ENCODE measurements at regions not wholly inside any gene's neighbourhood (a gene's known extent, or its start where the extent isn't known, plus 50 kb on each side); places are given as distances from the start of the nearest gene placed in this dataset.

GRCh38 chr10:36221101-36221500 is 579.0 kb upstream of the FZD8 start:
- no peak for TF ChIP-seq ZFX (IDR thresholded peaks at IDR 0.05)
- no peak for TF ChIP-seq CTCF (conservative IDR thresholded peaks at IDR 0.05)
- H3K27ac ChIP-seq, result no peak overlapping the region

DNA sequence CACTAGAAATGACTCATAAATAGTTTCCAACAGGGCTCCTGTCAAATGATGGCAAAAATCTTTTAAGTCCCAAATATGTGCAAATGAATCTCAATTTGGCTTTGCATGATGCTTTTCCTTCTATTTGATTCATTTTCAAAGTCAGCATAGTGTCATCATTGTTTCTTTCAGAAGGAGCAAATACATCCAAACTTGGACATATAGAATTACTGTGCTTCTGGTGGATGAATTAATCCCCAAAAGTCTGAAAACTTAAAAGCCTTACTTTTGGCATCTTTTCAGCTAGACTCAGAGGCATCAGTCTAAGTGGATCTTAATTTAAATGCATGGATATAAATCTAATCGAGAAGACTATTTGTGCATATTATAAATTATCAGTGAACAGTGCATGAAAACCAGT is 578.1 kb upstream of the FZD8 start:
- no peak for TF ChIP-seq ZFX (IDR thresholded peaks at IDR 0.05)
- TF ChIP-seq CTCF (conservative IDR thresholded peaks at IDR 0.05), result no peak
- H3K27ac ChIP-seq, result no peak overlapping the region

GRCh38 chr10:36211856-36212255 is 569.8 kb upstream of the FZD8 start:
- TF ChIP-seq CTCF (conservative IDR thresholded peaks at IDR 0.05) (no peak), ZFX (IDR thresholded peaks at IDR 0.05) (no peak)
- no peak overlapping the region for H3K27ac ChIP-seq

DNA sequence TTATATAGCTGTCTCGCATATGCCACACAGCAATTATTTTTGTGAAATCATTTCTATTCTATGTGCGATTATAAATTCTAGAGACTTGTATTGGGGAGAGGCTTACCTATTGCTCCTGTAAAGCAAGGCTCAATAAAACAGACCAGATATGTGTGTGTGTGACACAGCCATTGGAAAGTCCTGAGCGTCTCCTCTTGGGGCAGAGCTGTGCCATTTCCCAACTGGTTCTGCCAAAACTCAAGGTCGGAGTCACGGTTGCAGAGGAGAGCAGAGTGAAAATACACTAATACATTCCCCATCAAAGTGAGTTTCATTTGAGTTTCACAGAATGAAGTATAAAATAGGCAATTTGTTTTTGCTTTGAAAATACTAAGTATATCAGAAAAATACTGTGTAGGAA is 567.4 kb upstream of the FZD8 start:
- TF ChIP-seq ZFX (IDR thresholded peaks at IDR 0.05), result no peak
- no peak for TF ChIP-seq CTCF (conservative IDR thresholded peaks at IDR 0.05)
- H3K27ac ChIP-seq, result no peak overlapping the region

- TF ChIP-seq CTCF (conservative IDR thresholded peaks at IDR 0.05) (no peak), ZFX (IDR thresholded peaks at IDR 0.05) (no peak)
- H3K27ac ChIP-seq, result no peak overlapping the region
Measured at GRCh38 chr10:36202881-36203280, 560.8 kb upstream of the FZD8 start.

GRCh38 chr10:36200577-36200976 is 558.5 kb upstream of the FZD8 start:
- TF ChIP-seq ZFX (IDR thresholded peaks at IDR 0.05) (no peak), CTCF (conservative IDR thresholded peaks at IDR 0.05) (no peak)
- no peak overlapping the region for H3K27ac ChIP-seq

DNA sequence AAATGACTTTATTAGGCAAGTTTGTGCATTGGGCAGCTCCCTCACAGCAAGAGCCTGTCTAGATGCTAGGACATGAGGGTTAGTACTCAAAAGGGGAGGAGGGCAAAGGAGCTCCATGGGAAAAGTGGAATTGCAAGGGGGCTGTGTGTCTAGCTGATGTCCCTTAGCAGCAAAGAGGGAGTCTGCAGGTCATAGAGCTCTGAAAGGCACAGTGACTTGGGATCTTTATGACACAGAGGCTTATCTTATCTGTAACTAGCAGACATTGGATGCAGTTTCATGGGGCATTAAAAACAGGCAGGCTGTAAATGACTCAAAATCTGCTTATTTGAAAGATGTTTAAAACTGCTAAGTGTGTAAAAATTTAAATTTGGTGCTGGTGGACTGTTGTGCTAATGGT is 556.2 kb upstream of the FZD8 start:
- H3K27ac ChIP-seq, result no peak overlapping the region
- TF ChIP-seq ZFX (IDR thresholded peaks at IDR 0.05), result no peak
- no peak for TF ChIP-seq CTCF (conservative IDR thresholded peaks at IDR 0.05)

Data from C4-2B (cell line).